ENCODE measurements at regions not wholly inside any gene's neighbourhood (a gene's known extent, or its start where the extent isn't known, plus 50 kb on each side); places are given as distances from the start of the nearest gene placed in this dataset.
"Not testable (repeated sequence)": the region's sequence is repeated elsewhere in the genome, so short reads cannot be mapped to it uniquely, and the experiment has no call there.

DNA sequence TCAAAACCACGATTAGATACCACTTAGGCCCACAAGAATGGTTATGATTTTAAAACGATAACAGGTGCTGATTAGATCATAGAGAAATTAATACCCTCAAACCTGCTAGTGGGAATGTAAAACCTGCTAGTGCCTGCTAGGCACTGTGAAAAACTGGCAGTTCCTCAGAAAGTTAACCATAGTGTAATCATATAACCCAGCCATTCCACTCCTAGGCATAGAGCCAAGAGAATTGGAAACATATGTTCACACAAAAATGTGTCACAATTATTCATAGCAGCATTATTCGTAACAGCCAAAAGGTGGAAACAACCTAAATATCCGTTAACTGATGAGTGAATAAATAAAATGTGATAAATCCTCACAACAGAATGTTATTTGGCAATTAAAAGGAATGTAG is 122.2 kb upstream of the SYN3 start:
- ATAC-seq: no peak

DNA sequence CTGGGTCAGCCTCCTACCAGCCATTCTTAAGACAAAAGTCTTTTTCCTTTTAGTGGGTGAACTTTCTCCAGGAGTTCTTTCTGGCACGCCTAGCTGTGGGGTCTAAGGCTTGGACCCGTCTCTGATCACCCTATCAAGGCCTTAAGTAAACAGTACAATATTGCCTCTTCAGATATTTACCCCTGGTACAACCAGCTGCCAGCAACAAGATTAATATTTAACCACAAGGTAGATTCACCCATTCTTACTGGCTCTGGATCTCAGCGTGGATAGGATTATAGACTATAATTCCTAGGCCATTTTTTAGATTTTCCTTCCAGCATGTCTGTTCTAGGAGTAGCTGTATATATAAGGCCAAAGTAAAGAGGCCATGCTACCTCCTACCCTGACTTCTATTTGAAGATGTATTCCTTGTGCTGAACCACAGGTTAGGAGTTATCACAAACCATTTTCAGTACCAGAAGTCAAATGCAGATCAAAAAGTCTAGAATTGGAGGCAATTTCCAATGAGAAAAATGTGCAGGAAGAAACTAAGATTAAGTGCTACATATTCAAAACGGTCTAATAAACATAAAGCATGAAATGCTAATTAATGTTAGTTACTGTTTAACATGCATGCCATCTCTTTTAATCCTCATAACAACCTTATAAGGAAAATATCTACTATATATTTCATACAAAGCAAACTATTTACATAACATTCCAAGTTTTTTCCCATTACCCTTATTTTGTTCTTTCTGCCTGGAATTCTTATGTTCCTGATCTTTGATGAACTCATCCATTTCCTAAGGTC is 110.0 kb upstream of the SYN3 start:
- no peak for DNase-seq
- ATAC-seq: no peak
- no peak overlapping the region for H3K4me3 Mint-ChIP-seq
- no peaks in the 10 kb centered on the region for H3K36me3 Mint-ChIP-seq (ENCODE audit: low read depth)
- ChIA-PET POLR2A (no interaction called here), CTCF (no interaction called here)
- no peaks in the 10 kb centered on the region for H3K9me3 Mint-ChIP-seq (ENCODE audit: low read depth)
- H3K4me1 Mint-ChIP-seq: no peaks in the 10 kb centered on the region
- intact Hi-C loops (cut with DNase I, micrococcal nuclease): no loop called here
- no peak overlapping the region for H3K27ac Mint-ChIP-seq
- peaks cover 9% of the 10 kb centered on the region for H3K27me3 Mint-ChIP-seq

More for the DNA sequence above, 122.2 kb upstream of the SYN3 start:
- Mint-ChIP-seq H3K27ac (no peak overlapping the region), H3K9me3 (ENCODE audit: low read depth) (peaks cover 4% of the 10 kb centered on the region), H3K4me1 (no peaks in the 10 kb centered on the region), H3K4me3 (no peak overlapping the region), H3K27me3 (peaks cover 14% of the 10 kb centered on the region), H3K36me3 (ENCODE audit: low read depth) (peaks cover 1% of the 10 kb centered on the region)
- ChIA-PET CTCF (no interaction called here), POLR2A (no interaction called here)
- intact Hi-C loops (cut with DNase I, micrococcal nuclease): no loop called here
- DNase-seq: no peak

DNA sequence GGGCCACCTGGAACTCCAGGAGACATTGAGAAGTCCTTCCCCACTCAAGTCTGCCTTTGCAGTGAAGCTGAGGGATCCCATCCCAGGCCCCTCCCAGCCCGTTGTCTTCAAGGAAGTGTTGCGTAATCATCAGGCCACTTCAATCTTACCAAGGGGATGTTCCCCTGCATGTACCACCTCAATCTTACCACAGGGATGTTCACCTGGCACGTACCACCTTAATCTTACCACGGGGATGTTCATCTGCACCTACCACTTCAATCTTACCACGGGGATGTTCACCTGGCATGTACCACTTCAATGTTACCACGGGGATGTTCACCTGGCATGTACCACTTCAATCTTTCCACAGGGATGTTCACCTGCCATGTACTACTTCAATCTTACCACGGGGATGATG is 108.0 kb upstream of the SYN3 start:
- ATAC-seq (no peak), DNase-seq (no peak)
- CTCF ChIA-PET: no interaction called here
- H3K27ac Mint-ChIP-seq: no peak overlapping the region
- H3K4me1 Mint-ChIP-seq: no peaks in the 10 kb centered on the region
- POLR2A ChIA-PET: no interaction called here
- no peaks in the 10 kb centered on the region for H3K9me3 Mint-ChIP-seq (ENCODE audit: low read depth)
- H3K27me3 Mint-ChIP-seq: peaks cover 12% of the 10 kb centered on the region
- H3K4me3 Mint-ChIP-seq: no peak overlapping the region
- intact Hi-C loops (cut with DNase I, micrococcal nuclease): no loop called here
- no peaks in the 10 kb centered on the region for H3K36me3 Mint-ChIP-seq (ENCODE audit: low read depth)

DNA sequence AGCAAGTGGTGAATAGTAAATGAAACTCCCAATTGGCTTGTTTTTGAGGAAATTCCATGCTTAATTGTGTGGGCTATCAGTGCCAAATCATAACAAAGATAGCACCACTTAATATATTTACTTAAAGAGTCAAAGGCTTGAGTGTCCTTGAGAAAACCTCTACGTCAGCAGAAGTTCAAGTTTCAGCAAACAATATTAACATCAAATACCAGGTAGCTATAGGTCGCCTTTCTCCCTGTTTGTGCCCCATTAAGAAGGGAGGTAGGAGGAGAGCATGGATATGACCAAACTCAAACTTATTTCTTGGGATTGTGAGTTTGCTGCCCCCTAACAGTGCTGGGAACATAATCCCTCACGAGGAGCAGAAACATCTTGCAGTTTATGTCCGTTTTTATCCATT is 105.6 kb upstream of the SYN3 start:
- Mint-ChIP-seq H3K36me3 (ENCODE audit: low read depth) (no peaks in the 10 kb centered on the region), H3K4me1 (no peaks in the 10 kb centered on the region), H3K4me3 (no peak overlapping the region), H3K27me3 (peaks cover 9% of the 10 kb centered on the region), H3K27ac (no peak overlapping the region), H3K9me3 (ENCODE audit: low read depth) (no peaks in the 10 kb centered on the region)
- CTCF ChIA-PET: no interaction called here
- intact Hi-C loops (cut with DNase I, micrococcal nuclease): no loop called here
- DNase-seq (no peak), ATAC-seq (no peak)
- POLR2A ChIA-PET: no interaction called here

DNA sequence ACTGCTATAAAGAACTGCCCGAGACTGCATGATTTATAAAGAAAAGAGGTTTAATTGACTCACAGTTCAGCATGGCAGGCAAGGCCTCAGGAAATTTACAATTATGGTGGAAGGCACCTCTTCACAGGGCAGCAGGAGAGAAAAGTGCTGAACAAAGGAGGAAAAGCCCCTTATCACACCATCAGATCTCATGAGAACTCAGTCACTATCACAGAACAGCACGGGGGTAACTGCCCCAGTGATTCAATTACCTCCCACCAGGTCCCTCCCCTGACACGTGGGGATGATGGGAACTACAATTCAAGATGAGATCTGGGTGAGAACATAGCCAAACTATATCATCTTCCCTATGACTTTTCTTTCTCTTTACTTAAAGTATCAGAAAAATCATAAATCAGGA is 104.0 kb upstream of the SYN3 start:
- intact Hi-C loops (cut with DNase I, micrococcal nuclease): no loop called here
- ATAC-seq: no peak
- Mint-ChIP-seq H3K4me3 (no peak overlapping the region), H3K27me3 (peaks cover 9% of the 10 kb centered on the region), H3K36me3 (ENCODE audit: low read depth) (no peaks in the 10 kb centered on the region), H3K4me1 (no peaks in the 10 kb centered on the region), H3K27ac (no peak overlapping the region), H3K9me3 (ENCODE audit: low read depth) (no peaks in the 10 kb centered on the region)
- ChIA-PET POLR2A (no interaction called here), CTCF (no interaction called here)
- no peak for DNase-seq

DNA sequence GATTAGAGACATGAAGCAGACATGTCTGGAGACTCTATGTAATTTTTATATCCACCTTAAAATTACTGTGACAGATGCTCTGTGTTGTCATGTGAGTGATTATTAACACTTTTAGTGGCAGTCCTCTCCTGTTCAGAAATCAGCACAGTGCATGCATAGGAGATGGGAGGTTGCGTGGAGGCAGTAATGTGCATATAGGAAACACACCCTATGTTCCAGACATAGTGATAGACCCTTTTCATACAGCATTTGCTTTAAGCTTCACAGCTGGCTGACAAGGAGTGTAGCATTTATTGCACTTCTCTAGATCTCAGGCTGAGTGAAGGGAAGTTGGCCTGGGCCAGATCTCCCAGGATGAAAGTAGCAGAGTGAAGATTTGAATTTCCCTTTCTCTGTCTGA is 102.3 kb upstream of the SYN3 start:
- no peak overlapping the region for H3K4me3 Mint-ChIP-seq
- H3K27ac Mint-ChIP-seq: no peak overlapping the region
- H3K27me3 Mint-ChIP-seq: peaks cover 8% of the 10 kb centered on the region
- ChIA-PET CTCF (no interaction called here), POLR2A (no interaction called here)
- intact Hi-C loops (cut with DNase I, micrococcal nuclease): no loop called here
- no peaks in the 10 kb centered on the region for H3K4me1 Mint-ChIP-seq
- peaks cover 2% of the 10 kb centered on the region for H3K9me3 Mint-ChIP-seq (ENCODE audit: low read depth)
- ATAC-seq: no peak
- H3K36me3 Mint-ChIP-seq (ENCODE audit: low read depth): no peaks in the 10 kb centered on the region
- no peak for DNase-seq

DNA sequence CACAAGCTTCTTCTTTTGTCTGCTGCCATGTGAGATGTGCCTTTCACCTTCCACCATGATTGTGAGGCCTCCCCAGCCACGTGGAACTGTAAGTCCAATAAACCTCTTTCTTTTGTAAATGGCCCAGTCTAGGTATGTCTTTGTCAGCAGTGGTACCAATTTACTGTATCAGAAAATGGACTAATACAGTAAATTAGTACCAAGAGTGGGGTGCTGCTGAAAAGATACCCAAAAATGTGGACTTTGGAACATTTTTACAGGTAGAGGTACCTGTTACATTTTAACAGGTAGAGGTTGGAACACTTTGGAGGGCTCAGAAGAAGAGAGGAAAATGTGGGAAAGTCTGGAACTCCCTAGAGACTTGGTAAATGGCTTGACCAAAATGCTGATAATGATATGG is 96.8 kb upstream of the SYN3 start:
- intact Hi-C loops (cut with DNase I, micrococcal nuclease); DNase-seq; H3K4me1 Mint-ChIP-seq; ATAC-seq; H3K4me3 Mint-ChIP-seq; H3K36me3 Mint-ChIP-seq (ENCODE audit: low read depth); POLR2A ChIA-PET; CTCF ChIA-PET; H3K27ac Mint-ChIP-seq: not testable (repeated sequence)
- peaks cover 12% of the 10 kb centered on the region for H3K9me3 Mint-ChIP-seq (ENCODE audit: low read depth)
- H3K27me3 Mint-ChIP-seq: peaks cover 12% of the 10 kb centered on the region

DNA sequence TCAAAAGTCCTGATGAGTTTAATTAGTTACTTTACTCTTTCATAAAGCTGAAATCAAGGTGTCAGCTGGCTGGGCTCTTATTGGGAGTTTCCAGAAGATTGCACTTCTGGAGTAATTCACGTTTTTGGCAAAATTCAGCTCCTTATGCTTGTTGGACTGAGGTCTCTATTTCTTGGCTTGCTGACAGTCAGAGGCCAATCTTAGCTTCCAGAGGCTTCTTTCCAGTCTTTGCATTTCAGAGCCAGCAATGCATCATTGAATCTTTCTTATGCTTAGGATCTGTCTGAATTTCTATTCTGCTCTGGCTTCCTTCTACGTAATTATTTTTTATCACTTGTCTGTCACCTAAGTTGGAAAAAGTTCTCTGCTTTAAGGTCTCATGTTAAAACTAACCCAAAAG is 91.4 kb upstream of the SYN3 start:
- H3K27ac Mint-ChIP-seq: no peak overlapping the region
- ChIA-PET CTCF (interaction anchor here (0.6 kb wide), 1 partner anchor 59 kb away, joined by 3 read pairs; no protein-coding TSS in a partner anchor), POLR2A (no interaction called here)
- intact Hi-C loops (cut with DNase I, micrococcal nuclease): no loop called here
- no peaks in the 10 kb centered on the region for H3K4me1 Mint-ChIP-seq
- H3K4me3 Mint-ChIP-seq: no peak overlapping the region
- ATAC-seq: no peak
- DNase-seq: no peak
- peaks cover 7% of the 10 kb centered on the region for H3K27me3 Mint-ChIP-seq
- no peaks in the 10 kb centered on the region for H3K36me3 Mint-ChIP-seq (ENCODE audit: low read depth)
- H3K9me3 Mint-ChIP-seq (ENCODE audit: low read depth): peaks cover 2% of the 10 kb centered on the region

DNA sequence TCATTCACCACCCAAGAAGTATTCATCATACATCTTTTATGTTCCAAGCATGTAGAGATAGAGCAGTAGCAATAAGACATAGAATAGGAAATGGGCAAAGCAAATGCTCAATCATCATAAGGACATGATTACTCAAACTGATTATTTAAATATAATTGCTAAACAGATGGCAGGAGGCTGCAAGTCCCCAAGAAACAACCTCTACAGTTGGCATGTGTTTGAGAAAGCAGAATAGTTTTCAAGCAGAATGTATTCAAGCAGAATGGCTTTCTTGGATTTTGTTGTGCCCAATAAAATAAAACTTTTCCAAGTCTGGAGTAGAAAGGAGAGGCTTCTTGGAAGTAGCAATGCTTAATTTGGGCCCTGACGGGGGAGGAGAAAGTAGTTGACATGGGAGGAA is 86.5 kb upstream of the SYN3 start:
- H3K4me3 Mint-ChIP-seq: no peak overlapping the region
- H3K4me1 Mint-ChIP-seq: no peaks in the 10 kb centered on the region
- no peak overlapping the region for H3K27ac Mint-ChIP-seq
- no peak for ATAC-seq
- intact Hi-C loops (cut with DNase I, micrococcal nuclease): no loop called here
- CTCF ChIA-PET: no interaction called here
- H3K36me3 Mint-ChIP-seq (ENCODE audit: low read depth): no peaks in the 10 kb centered on the region
- DNase-seq: no peak
- H3K9me3 Mint-ChIP-seq (ENCODE audit: low read depth): no peaks in the 10 kb centered on the region
- H3K27me3 Mint-ChIP-seq: peaks cover 4% of the 10 kb centered on the region
- POLR2A ChIA-PET: no interaction called here

DNA sequence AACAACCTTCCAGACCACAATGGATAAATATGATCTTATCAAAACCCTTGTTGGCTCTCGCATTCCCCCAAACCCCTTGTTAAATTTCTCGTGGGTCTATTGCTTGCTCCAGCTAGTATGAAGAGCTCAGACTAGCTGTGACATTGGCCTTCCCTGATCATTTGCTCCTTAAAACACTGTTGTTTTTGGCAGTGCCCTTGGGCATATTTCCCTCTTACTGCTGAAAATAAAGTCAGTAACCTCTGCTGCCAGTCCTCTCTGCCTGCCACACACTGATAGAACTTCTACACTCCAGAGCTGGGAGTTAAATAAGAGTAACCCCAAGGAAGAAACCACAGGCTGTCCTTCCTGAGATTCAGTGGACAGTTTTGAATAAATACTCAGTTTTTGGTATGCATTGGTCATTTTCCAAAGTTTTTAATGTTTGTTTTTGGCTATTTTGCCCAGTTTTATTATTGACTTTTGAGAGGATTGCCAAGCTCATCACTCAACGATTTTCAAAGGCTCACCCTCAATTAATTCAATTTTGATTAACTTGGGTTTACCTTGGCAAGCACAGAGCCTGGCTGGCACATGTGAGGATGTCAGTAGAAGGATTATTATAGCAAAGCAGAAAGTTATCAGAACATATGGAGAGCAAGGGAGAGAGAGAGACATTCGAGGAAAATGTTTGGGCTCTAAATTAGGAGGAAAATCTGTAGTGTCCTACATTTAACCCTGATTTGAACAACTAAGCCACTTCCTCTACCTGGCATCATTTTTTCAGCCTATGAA is 84.3 kb upstream of the SYN3 start:
- no peak for ATAC-seq
- H3K27ac Mint-ChIP-seq: no peak overlapping the region
- no peak for DNase-seq
- peaks cover 2% of the 10 kb centered on the region for H3K9me3 Mint-ChIP-seq (ENCODE audit: low read depth)
- intact Hi-C loops (cut with DNase I, micrococcal nuclease): no loop called here
- H3K36me3 Mint-ChIP-seq (ENCODE audit: low read depth): no peaks in the 10 kb centered on the region
- H3K4me1 Mint-ChIP-seq: no peaks in the 10 kb centered on the region
- POLR2A ChIA-PET: no interaction called here
- CTCF ChIA-PET: interaction anchor here (0.7 kb wide), 2 partner anchors 54 to 69 kb away, joined by 4 to 5 read pairs; no protein-coding TSS in a partner anchor
- H3K27me3 Mint-ChIP-seq: peaks cover 7% of the 10 kb centered on the region
- H3K4me3 Mint-ChIP-seq: no peak overlapping the region

DNA sequence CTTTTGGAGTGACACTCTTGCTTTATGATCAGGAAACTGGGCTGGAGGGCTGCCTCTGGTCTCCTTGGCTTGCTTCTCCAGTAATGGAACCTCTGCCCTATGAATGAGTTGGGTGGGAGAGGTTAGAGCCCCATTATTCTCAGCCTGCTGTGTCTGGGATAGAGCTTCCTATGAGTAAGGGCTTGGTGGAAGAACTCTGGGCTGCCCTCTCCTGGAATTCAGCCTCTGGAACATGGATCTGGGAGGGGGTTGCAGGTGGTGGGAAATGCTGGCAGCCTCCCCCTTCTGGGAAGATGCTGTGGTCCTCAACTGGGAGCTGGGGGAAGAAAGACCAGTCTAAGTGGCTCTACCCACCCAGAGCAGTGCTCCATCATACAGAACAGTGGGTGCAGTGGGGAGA is 81.8 kb upstream of the SYN3 start:
- intact Hi-C loops (cut with DNase I, micrococcal nuclease): no loop called here
- Mint-ChIP-seq H3K9me3 (ENCODE audit: low read depth) (peaks cover 8% of the 10 kb centered on the region), H3K4me1 (no peaks in the 10 kb centered on the region), H3K27ac (no peak overlapping the region), H3K36me3 (ENCODE audit: low read depth) (no peaks in the 10 kb centered on the region), H3K27me3 (peaks cover 7% of the 10 kb centered on the region), H3K4me3 (no peak overlapping the region)
- no peak for DNase-seq
- POLR2A ChIA-PET: no interaction called here
- ATAC-seq: no peak
- CTCF ChIA-PET: no interaction called here

DNA sequence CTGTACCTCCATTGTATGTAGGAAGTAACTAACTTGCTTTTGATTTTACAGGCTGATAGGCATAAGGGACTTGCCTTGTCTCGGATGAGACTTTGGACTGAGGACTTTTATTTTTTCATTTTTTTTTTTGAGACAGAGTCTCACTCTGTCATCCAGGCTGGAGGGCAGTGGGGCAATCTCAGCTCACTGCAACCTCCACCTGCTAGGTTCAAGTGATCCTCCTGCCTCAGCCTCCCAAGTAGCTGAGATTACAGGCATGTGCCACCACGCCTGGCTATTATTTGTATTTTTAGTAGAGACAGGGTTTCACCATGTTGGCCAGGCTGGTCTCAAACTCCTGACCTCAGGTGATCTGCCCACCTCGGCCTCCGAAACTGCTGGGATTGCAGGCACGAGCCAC is 80.2 kb upstream of the SYN3 start:
- H3K27me3 Mint-ChIP-seq: peaks cover 11% of the 10 kb centered on the region
- H3K27ac Mint-ChIP-seq; POLR2A ChIA-PET; CTCF ChIA-PET; intact Hi-C loops (cut with DNase I, micrococcal nuclease); H3K4me1 Mint-ChIP-seq; H3K9me3 Mint-ChIP-seq (ENCODE audit: low read depth); DNase-seq; H3K4me3 Mint-ChIP-seq; H3K36me3 Mint-ChIP-seq (ENCODE audit: low read depth); ATAC-seq: not testable (repeated sequence)
